Tibial artery (tissue), 4 donors: ENCODE measurements at regions not wholly inside any gene's neighbourhood (a gene's known extent, or its start where the extent isn't known, plus 50 kb on each side); places are given as distances from the start of the nearest gene placed in this dataset.

Experiments
- DNase-seq, 2 donors: peaks; one replicate each; pipeline ENCODE4 v3.0.0-alpha.2; 2019
- H3K27ac ChIP-seq, 2 donors: fragments of 200-600 bp; sonication (generic) in 1 of 2; 1 replicate in 1 of 2; 2 replicates in 1 of 2; pipeline ENCODE4 v1.5.1; 2018 to 2019; ENCODE audit warnings: mild to moderate bottlenecking in 1 of 2
- H3K27me3 ChIP-seq, 2 donors: fragments of 200-600 bp; sonication (generic) in 1 of 2; one replicate each; pipeline versions ENCODE4 v1.5.1 to v1.6.0; 2016 to 2019
- H3K36me3 ChIP-seq, 3 donors: fragments of 200-600 bp; sonication (generic) in 2 of 3; one replicate each; pipeline ENCODE4 v1.5.1; 2016 to 2019; ENCODE audit warnings: mild to moderate bottlenecking in 2 of 3
- H3K4me1 ChIP-seq, 4 donors: fragments of 200-600 bp; sonication (generic) in 2 of 4; 1 replicate in 3 of 4; 2 replicates in 1 of 4; pipeline ENCODE4 v1.5.1; 2016 to 2019
- H3K4me3 ChIP-seq, 2 donors: fragments of 200-600 bp; sonication (generic) in 1 of 2; 1 replicate in 1 of 2; 2 replicates in 1 of 2; pipeline ENCODE4 v1.5.1; 2018 to 2019; ENCODE audit warnings: mild to moderate bottlenecking in 2 of 2
- H3K9me3 ChIP-seq, 3 donors: fragments of 200-600 bp; sonication (generic) in 1 of 3; one replicate each; pipeline ENCODE4 v1.5.1; 2016 to 2019
- CTCF ChIP-seq, 2 experiments: fragments of 200-600 bp in 1 of 2; fragments of 450-650 bp in 1 of 2; IDR thresholded peaks; one replicate each; pipeline ENCODE4 v1.5.1; 2017 to 2019; ENCODE audit warnings: antibody characterized with exemption in 2 of 2, mild to moderate bottlenecking in 1 of 2, moderate library complexity in 1 of 2
- intact Hi-C: fragments of 100-400 bp; cut with DNase I; formaldehyde crosslinking; loops from one replicate; pipeline ENCODE4 v1.15.0; 2023; ENCODE audit warnings: low total_unique reads

GRCh38 chr13:22112956-22113745 lies 442.3 kb downstream of the FGF9 start:
- H3K27ac ChIP-seq = no peak overlapping the region
- H3K4me1 ChIP-seq = peaks cover 0 to 55% (median 17%) of the 10 kb centered on the region in 4 donors
- no peaks in the 10 kb centered on the region for H3K9me3 ChIP-seq
- H3K4me3 ChIP-seq = no peak overlapping the region
- no peaks in the 10 kb centered on the region for H3K36me3 ChIP-seq
- intact Hi-C loops = no loop called here
- H3K27me3 ChIP-seq = no peaks in the 10 kb centered on the region
- no peak for DNase-seq
- no peak for TF ChIP-seq CTCF (IDR thresholded peaks at IDR 0.05)

- DNase-seq = no peak
- no peaks in the 10 kb centered on the region for H3K9me3 ChIP-seq
- H3K27ac ChIP-seq = no peak overlapping the region
- peaks cover 0 to 38% (median 14%) of the 10 kb centered on the region in 4 donors for H3K4me1 ChIP-seq
- H3K36me3 ChIP-seq = no peaks in the 10 kb centered on the region
- no peak for TF ChIP-seq CTCF (IDR thresholded peaks at IDR 0.05)
- no peak overlapping the region for H3K4me3 ChIP-seq
- H3K27me3 ChIP-seq = no peaks in the 10 kb centered on the region
- intact Hi-C loops = no loop called here
Observed at GRCh38 chr13:22114630-22115311, 443.9 kb downstream of the FGF9 start.

GRCh38 chr13:22118158-22118557 lies 447.3 kb downstream of the FGF9 start:
- DNase-seq = no peak
- TF ChIP-seq CTCF (IDR thresholded peaks at IDR 0.05) = no peak
- H3K27ac ChIP-seq = no peak overlapping the region
- intact Hi-C loops = no loop called here
- H3K9me3 ChIP-seq = no peaks in the 10 kb centered on the region
- peaks cover 0 to 16% (median 4%) of the 10 kb centered on the region in 4 donors for H3K4me1 ChIP-seq
- no peaks in the 10 kb centered on the region for H3K27me3 ChIP-seq
- H3K4me3 ChIP-seq = no peak overlapping the region
- no peaks in the 10 kb centered on the region for H3K36me3 ChIP-seq

GRCh38 chr13:22120646-22121045 lies 449.8 kb downstream of the FGF9 start:
- intact Hi-C loops = no loop called here
- H3K9me3 ChIP-seq = no peaks in the 10 kb centered on the region
- H3K4me1 ChIP-seq = peaks cover 0 to under 1% (median 0%) of the 10 kb centered on the region in 4 donors
- H3K4me3 ChIP-seq = no peak overlapping the region
- no peak for TF ChIP-seq CTCF (IDR thresholded peaks at IDR 0.05)
- H3K36me3 ChIP-seq = no peaks in the 10 kb centered on the region
- no peak overlapping the region for H3K27ac ChIP-seq
- no peak for DNase-seq
- no peaks in the 10 kb centered on the region for H3K27me3 ChIP-seq

- TF ChIP-seq CTCF (IDR thresholded peaks at IDR 0.05) = no peak
- no peaks in the 10 kb centered on the region for H3K4me1 ChIP-seq
- no peak for DNase-seq
- intact Hi-C loops = no loop called here
- H3K4me3 ChIP-seq = no peak overlapping the region
- no peaks in the 10 kb centered on the region for H3K36me3 ChIP-seq
- H3K27ac ChIP-seq = no peak overlapping the region
- no peaks in the 10 kb centered on the region for H3K27me3 ChIP-seq
- no peaks in the 10 kb centered on the region for H3K9me3 ChIP-seq
Observed at GRCh38 chr13:22121146-22121739, 450.4 kb downstream of the FGF9 start.
